ENCODE measurements at regions not wholly inside any gene's neighbourhood (a gene's known extent, or its start where the extent isn't known, plus 50 kb on each side); places are given as distances from the start of the nearest gene placed in this dataset.
A peak's percentile ranks its signal among the peaks of the same experiment; 100 is the strongest.

DNA sequence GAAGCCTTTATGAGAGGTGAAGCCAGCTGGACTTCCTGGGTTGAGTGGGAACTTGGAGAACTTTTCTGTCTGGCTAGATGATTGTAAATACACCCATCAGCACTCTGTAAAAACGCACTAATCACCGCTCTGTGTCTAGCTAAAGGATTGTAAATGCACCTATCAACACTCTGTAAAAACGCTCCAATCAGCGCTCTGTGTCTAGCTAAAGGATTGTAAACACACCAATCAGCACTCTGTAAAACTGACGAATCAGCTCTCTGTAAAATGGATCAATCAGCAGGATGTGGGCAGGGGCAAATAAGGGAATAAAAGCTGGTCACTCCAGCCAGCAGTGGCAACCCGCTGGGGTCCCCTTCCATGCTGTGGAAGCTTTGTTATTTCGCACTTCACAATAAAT lies 163.6 kb upstream of the SLC39A10 start:
- no peak for DNase-seq (ENCODE audit: low read depth)
- TF ChIP-seq, protein P1, sequence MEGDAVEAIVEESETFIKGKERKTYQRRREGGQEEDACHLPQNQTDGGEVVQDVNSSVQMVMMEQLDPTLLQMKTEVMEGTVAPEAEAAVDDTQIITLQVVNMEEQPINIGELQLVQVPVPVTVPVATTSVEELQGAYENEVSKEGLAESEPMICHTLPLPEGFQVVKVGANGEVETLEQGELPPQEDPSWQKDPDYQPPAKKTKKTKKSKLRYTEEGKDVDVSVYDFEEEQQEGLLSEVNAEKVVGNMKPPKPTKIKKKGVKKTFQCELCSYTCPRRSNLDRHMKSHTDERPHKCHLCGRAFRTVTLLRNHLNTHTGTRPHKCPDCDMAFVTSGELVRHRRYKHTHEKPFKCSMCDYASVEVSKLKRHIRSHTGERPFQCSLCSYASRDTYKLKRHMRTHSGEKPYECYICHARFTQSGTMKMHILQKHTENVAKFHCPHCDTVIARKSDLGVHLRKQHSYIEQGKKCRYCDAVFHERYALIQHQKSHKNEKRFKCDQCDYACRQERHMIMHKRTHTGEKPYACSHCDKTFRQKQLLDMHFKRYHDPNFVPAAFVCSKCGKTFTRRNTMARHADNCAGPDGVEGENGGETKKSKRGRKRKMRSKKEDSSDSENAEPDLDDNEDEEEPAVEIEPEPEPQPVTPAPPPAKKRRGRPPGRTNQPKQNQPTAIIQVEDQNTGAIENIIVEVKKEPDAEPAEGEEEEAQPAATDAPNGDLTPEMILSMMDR (IDR thresholded peaks at IDR 0.05; ENCODE audit: insufficient read depth, low read length) = no peak
- H3K4me3 ChIP-seq (ENCODE audit: low read depth, low read length) = no peak overlapping the region

DNA sequence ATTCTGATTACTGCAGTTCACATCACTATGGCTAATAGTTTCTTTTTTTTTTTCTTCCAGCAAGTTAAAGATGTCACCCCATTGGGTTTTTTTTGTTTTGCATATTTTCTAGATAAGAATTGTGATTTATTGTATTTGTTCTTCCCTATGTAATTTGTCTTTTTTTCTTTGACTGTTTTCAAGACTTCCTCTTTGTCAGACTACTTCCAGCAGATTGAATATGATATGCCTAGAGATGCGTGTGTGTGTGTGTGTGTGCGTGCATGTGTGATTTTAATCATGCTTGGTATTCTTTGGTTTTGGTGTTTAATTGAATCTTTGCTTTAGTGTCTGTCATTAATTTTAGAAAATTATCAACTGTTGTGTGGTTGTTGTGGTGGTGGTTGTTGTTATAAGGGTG lies 166.7 kb upstream of the SLC39A10 start:
- no peak for DNase-seq (ENCODE audit: low read depth)
- TF ChIP-seq, protein P1 (IDR thresholded peaks at IDR 0.05; ENCODE audit: insufficient read depth, low read length) = no peak

DNA sequence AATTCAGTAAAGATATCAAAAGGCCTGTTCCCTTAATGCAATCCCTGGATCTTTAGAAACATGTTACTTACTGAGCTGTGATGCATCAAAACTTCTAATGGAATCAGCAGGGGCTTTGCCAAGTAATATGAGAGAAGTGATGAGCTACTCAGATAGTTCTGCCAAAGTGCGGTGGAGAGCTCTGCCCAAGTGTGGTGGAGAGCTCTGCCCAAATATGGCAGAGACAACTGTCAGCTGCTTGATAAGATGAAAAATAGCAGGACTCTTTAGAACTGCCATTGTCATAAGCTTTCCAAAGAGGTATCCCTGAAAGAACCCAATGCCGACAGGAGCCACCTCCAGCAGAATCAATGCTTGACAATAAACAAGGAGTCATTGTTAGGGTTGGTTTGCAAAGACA lies 167.9 kb upstream of the SLC39A10 start:
- DNase-seq (ENCODE audit: low read depth) = peak; percentile 19
- TF ChIP-seq, protein P1 (IDR thresholded peaks at IDR 0.05; ENCODE audit: insufficient read depth, low read length) = no peak

More for the DNA sequence above, 166.7 kb upstream of the SLC39A10 start:
- no peak overlapping the region for H3K4me3 ChIP-seq (ENCODE audit: low read depth, low read length)

DNA sequence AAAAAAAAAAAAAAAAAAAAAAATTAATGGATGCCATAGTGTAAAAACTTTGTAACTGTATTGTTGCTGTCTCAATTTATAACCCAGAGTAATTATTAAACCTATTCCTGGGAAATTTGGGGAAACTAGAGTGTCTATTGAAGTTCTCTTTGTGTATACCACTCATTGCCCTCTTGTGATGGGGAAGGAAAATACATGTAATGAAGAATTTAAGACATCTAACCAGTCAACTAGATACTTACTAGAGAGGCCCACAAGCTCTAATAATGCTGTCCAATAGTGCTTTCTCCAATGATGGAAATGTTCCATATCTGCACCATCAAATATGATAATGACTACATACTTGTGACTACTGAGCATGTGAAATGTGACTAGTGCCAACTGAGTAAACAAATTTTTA lies 168.5 kb upstream of the SLC39A10 start:
- TF ChIP-seq, protein P1 (IDR thresholded peaks at IDR 0.05; ENCODE audit: insufficient read depth, low read length) = no peak
- H3K4me3 ChIP-seq (ENCODE audit: low read depth, low read length) = no peak overlapping the region
- no peak for DNase-seq (ENCODE audit: low read depth)

More for the DNA sequence above, 167.9 kb upstream of the SLC39A10 start:
- H3K4me3 ChIP-seq (ENCODE audit: low read depth, low read length) = no peak overlapping the region

DNA sequence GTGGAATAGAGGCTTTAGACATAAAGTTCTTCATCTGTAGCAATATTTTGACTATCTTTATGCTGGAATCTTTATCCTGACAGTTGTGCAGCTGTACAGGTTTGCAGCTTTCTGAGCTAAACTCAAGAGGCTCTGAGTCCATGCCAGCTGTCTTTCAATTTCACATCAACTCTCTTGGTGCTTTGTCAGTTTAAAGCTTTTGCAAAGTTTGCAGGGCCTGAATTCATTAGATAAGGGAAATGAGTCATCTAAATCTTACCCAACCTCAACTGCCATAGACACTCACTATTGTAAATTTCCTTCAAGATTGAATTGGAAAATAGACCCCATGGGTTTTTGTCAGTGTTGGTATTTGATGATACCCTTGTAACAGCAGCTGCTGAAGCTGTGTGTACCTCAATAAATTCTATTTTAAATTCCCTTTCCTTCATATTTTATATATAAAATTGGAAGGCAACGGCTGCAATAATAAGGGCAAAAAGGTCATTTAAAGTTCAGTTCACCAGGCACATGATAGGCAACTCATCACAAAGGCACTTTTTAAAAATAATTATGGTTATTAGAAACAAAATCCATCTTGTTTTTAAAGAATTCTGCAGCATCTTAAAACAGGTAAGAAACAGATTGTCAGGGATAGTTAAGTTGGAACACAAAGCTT lies 169.9 kb upstream of the SLC39A10 start:
- H3K4me3 ChIP-seq (ENCODE audit: low read depth, low read length) = no peak overlapping the region
- TF ChIP-seq, protein P1 (IDR thresholded peaks at IDR 0.05; ENCODE audit: insufficient read depth, low read length) = no peak
- peak; percentile 81 for DNase-seq (ENCODE audit: low read depth)

DNA sequence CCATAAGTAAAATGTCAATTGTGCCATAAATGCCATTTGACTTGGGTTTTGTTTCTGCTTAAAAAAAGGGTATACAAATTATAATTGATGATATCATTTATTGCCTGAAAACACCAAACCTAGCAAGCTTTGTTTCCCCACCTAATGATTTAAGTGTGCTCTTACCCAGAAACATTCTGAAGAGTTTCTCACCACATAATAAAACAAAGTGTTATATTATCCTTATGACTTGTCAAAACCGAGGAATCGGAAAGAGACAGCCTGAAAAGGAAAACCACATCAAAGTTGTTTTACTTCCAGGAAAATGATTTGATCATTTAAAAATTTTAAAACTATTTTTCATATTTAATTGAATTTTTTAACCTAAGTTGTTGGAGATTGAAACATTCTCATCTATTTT lies 170.5 kb upstream of the SLC39A10 start:
- DNase-seq (ENCODE audit: low read depth) = no peak
- TF ChIP-seq, protein P1 (IDR thresholded peaks at IDR 0.05; ENCODE audit: insufficient read depth, low read length) = no peak
- H3K4me3 ChIP-seq (ENCODE audit: low read depth, low read length) = no peak overlapping the region

DNA sequence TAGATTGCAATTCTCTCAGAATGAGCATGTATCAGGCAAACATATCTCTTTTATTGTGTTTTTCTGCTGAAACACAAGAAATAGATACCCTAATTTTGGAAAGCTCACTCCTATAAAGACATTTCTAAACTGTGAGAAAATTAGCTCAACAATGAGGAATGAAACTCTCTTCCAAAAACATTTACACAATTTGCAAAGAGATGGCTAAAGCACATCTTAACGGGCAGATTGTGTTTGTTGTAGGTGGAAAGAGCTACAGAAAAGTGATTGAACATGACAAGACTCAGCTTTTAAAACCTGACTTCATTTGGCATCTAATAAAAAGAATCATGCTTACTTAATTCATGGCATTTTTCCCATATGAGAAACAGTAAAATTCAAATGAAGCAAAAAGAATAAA lies 175.0 kb upstream of the SLC39A10 start:
- no peak overlapping the region for H3K4me3 ChIP-seq (ENCODE audit: low read depth, low read length)
- TF ChIP-seq, protein P1 (IDR thresholded peaks at IDR 0.05; ENCODE audit: insufficient read depth, low read length) = no peak
- peak; percentile 30 for DNase-seq (ENCODE audit: low read depth)

Data from fibroblast of the aortic adventitia (primary cell).